Mesothelial cell of epicardium (in vitro differentiated cells): ENCODE measurements at regions not wholly inside any gene's neighbourhood (a gene's known extent, or its start where the extent isn't known, plus 50 kb on each side); places are given as distances from the start of the nearest gene placed in this dataset.

Source experiments
- DNase-seq, 2 experiments: peaks; one replicate each; pipeline ENCODE4 v3.0.0; 2021; ENCODE audit warnings: low spot score in 2 of 2; ENCODE audit not compliant: unreplicated experiment in 2 of 2
- H3K27ac Mint-ChIP-seq: 2 replicates; pipeline ENCODE4 v1.8.0; 2021; ENCODE audit warnings: mixed read lengths
- H3K27me3 Mint-ChIP-seq: 2 replicates; pipeline ENCODE4 v1.8.0; 2021; ENCODE audit warnings: low read depth, mixed read lengths
- H3K36me3 Mint-ChIP-seq: 2 replicates; pipeline ENCODE4 v1.8.0; 2021; ENCODE audit warnings: mixed read lengths
- H3K4me1 Mint-ChIP-seq: 2 replicates; pipeline ENCODE4 v1.8.0; 2021; ENCODE audit warnings: mixed read lengths
- H3K4me3 Mint-ChIP-seq: 2 replicates; pipeline ENCODE4 v1.8.0; 2021; ENCODE audit warnings: mild to moderate bottlenecking, moderate library complexity, mixed read lengths
- H3K9me3 Mint-ChIP-seq: 2 replicates; pipeline ENCODE4 v1.8.0; 2021; ENCODE audit warnings: mixed read lengths
- CTCF ChIP-seq: fragments of 200-600 bp; sonication (generic); IDR thresholded peaks from one replicate; pipeline ENCODE4 v1.5.0; 2021; ENCODE audit warnings: antibody characterized with exemption; ENCODE audit not compliant: unreplicated experiment

GRCh38 chr14:97057238-97058073 is 260.3 kb downstream of the VRK1 start:
- DNase-seq: no peak
- Mint-ChIP-seq H3K9me3 (peaks cover 4% of the 10 kb centered on the region), H3K36me3 (no peaks in the 10 kb centered on the region), H3K4me3 (no peak overlapping the region), H3K4me1 (peaks cover 5% of the 10 kb centered on the region), H3K27ac (no peak overlapping the region), H3K27me3 (peaks cover 18% of the 10 kb centered on the region)
- TF ChIP-seq CTCF: no peak

- Mint-ChIP-seq H3K27ac (no peak overlapping the region), H3K4me1 (peaks cover 5% of the 10 kb centered on the region), H3K4me3 (no peak overlapping the region), H3K36me3 (no peaks in the 10 kb centered on the region), H3K27me3 (peaks cover 18% of the 10 kb centered on the region), H3K9me3 (peaks cover 4% of the 10 kb centered on the region)
- no peak for DNase-seq
- no peak for TF ChIP-seq CTCF
These were observed 260.9 kb downstream of the VRK1 start for GRCh38 chr14:97058074-97058467.

- Mint-ChIP-seq H3K9me3 (peaks cover 4% of the 10 kb centered on the region), H3K4me1 (peaks cover 5% of the 10 kb centered on the region), H3K27me3 (peaks cover 19% of the 10 kb centered on the region), H3K27ac (no peak overlapping the region), H3K4me3 (no peak overlapping the region), H3K36me3 (no peaks in the 10 kb centered on the region)
- no peak for DNase-seq
- TF ChIP-seq CTCF: no peak
These were observed 261.4 kb downstream of the VRK1 start for GRCh38 chr14:97058589-97058988.

- Mint-ChIP-seq H3K27ac (no peak overlapping the region), H3K4me3 (no peak overlapping the region), H3K36me3 (no peaks in the 10 kb centered on the region), H3K4me1 (peaks cover 3% of the 10 kb centered on the region), H3K27me3 (peaks cover 25% of the 10 kb centered on the region), H3K9me3 (peaks cover 4% of the 10 kb centered on the region)
- DNase-seq: no peak
- TF ChIP-seq CTCF: no peak
These were observed 264.0 kb downstream of the VRK1 start for GRCh38 chr14:97061198-97061597.

- TF ChIP-seq CTCF: no peak
- no peaks in the 10 kb centered on the region for H3K36me3 Mint-ChIP-seq
- no peaks in the 10 kb centered on the region for H3K4me1 Mint-ChIP-seq
- H3K27me3 Mint-ChIP-seq: peaks cover 31% of the 10 kb centered on the region
- DNase-seq: no peak
- no peak overlapping the region for H3K27ac Mint-ChIP-seq
- no peak overlapping the region for H3K4me3 Mint-ChIP-seq
- H3K9me3 Mint-ChIP-seq: peaks cover 4% of the 10 kb centered on the region
These were observed 264.5 kb downstream of the VRK1 start for GRCh38 chr14:97061714-97062113.
